HepG2 (cell line): ENCODE measurements at regions not wholly inside any gene's neighbourhood (a gene's known extent, or its start where the extent isn't known, plus 50 kb on each side); places are given as distances from the start of the nearest gene placed in this dataset.

Source experiments
- DPF2 ChIP-seq: sonication (generic); formaldehyde crosslinking; IDR thresholded peaks from 2 replicates; pipeline ENCODE4 v1.4.0; 2020; ENCODE audit warnings: mild to moderate bottlenecking, low read depth, missing genetic modification reagents, borderline replicate concordance
- LRRFIP1 ChIP-seq: sonication (generic); formaldehyde crosslinking; conservative IDR thresholded peaks from 2 replicates; pipeline ENCODE4 v1.4.0; 2020; ENCODE audit warnings: missing genetic modification reagents
- MAZ ChIP-seq, 2 experiments: sonication (generic) in 1 of 2; formaldehyde crosslinking in 1 of 2; IDR thresholded peaks; 2 replicates each; pipeline versions ENCODE4 v1.5.0 to v1.6.1; 2012 to 2020; ENCODE audit warnings: low read depth in 2 of 2, mild to moderate bottlenecking in 2 of 2, borderline replicate concordance in 1 of 2, improper control_type of control experiment in 1 of 2, low read length in 1 of 2, missing genetic modification reagents in 1 of 2, moderate library complexity in 1 of 2
- NBN ChIP-seq: fragments of 450-650 bp; conservative IDR thresholded peaks from 2 replicates; pipeline ENCODE4 v1.6.1; 2017
- SMC3 ChIP-seq: IDR thresholded peaks from 2 replicates; pipeline ENCODE4 v1.6.1; 2011; ENCODE audit warnings: low read length, improper control_type of control experiment
- TRAFD1 ChIP-seq: sonication (generic); formaldehyde crosslinking; IDR thresholded peaks from 2 replicates; pipeline ENCODE4 v1.5.1; 2020; ENCODE audit warnings: missing genetic modification reagents, mild to moderate bottlenecking, borderline replicate concordance
- ZNF275 ChIP-seq: sonication (generic); formaldehyde crosslinking; IDR thresholded peaks from 2 replicates; pipeline ENCODE4 v1.8.0; 2022; ENCODE audit warnings: missing genetic modification reagents, mild to moderate bottlenecking, inconsistent platforms, borderline replicate concordance
- ZNF460 ChIP-seq: sonication (generic); formaldehyde crosslinking; IDR thresholded peaks from 2 replicates; pipeline ENCODE4 v1.5.1; 2020; ENCODE audit warnings: missing genetic modification reagents, mild to moderate bottlenecking, borderline replicate concordance
- TF ChIP-seq, protein P1 (sequence below): sonication (generic); formaldehyde crosslinking; IDR thresholded peaks from 2 replicates; pipeline ENCODE4 v1.5.0; 2020; ENCODE audit warnings: mild to moderate bottlenecking, missing genetic modification reagents, moderate library complexity

- TF ChIP-seq TRAFD1 (CRISPR knock-in tag) (no peak), ZNF275 (CRISPR knock-in tag) (no peak), LRRFIP1 (CRISPR knock-in tag) (no peak), SMC3 (no peak), ZNF460 (CRISPR knock-in tag) (no peak), MAZ (IDR thresholded peaks at IDR 0.05; ENCODE audit: borderline replicate concordance, low read depth, low read length) (no peak), MAZ (CRISPR knock-in tag; IDR thresholded peaks at IDR 0.05; ENCODE audit: low read depth) (no peak), DPF2 (CRISPR knock-in tag) (no peak), NBN (no peak)
- TF ChIP-seq, protein P1, sequence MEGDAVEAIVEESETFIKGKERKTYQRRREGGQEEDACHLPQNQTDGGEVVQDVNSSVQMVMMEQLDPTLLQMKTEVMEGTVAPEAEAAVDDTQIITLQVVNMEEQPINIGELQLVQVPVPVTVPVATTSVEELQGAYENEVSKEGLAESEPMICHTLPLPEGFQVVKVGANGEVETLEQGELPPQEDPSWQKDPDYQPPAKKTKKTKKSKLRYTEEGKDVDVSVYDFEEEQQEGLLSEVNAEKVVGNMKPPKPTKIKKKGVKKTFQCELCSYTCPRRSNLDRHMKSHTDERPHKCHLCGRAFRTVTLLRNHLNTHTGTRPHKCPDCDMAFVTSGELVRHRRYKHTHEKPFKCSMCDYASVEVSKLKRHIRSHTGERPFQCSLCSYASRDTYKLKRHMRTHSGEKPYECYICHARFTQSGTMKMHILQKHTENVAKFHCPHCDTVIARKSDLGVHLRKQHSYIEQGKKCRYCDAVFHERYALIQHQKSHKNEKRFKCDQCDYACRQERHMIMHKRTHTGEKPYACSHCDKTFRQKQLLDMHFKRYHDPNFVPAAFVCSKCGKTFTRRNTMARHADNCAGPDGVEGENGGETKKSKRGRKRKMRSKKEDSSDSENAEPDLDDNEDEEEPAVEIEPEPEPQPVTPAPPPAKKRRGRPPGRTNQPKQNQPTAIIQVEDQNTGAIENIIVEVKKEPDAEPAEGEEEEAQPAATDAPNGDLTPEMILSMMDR (CRISPR knock-in tag): no peak
These were observed 359.5 kb upstream of the C11orf87 start for GRCh38 chr11:109062445-109062844.
